Endothelial cell of umbilical vein (primary cell): ENCODE measurements at regions not wholly inside any gene's neighbourhood (a gene's known extent, or its start where the extent isn't known, plus 50 kb on each side); places are given as distances from the start of the nearest gene placed in this dataset.

Source experiments
- BruUV-seq: library from RNA; stranded (reverse); fragments of 400-500 nt; replicated peaks from 2 replicates; lab custom pipeline; 2021; lab: Mats Ljungman, UMichigan
- CTCF ChIA-PET: fragments of 300-600, 350-600 bp; sonication (Branson Sonifier 250); formaldehyde crosslinking; loops from one replicate; lab custom pipeline; 2021; ENCODE audit warnings: antibody characterized with exemption, inconsistent platforms; lab: Charles Lee
- POLR2A ChIA-PET: fragments of 300-600, 350-600 bp; sonication (Branson Sonifier 250); formaldehyde crosslinking; loops from one replicate; lab custom pipeline; 2021; ENCODE audit warnings: antibody characterized with exemption, inconsistent platforms; lab: Charles Lee
- DNase-seq: peaks from one replicate; pipeline ENCODE4 v3.0.0-alpha.2; 2011; ENCODE audit warnings: low read depth, low spot score
- FAIRE-seq: peaks from 2 replicates; lab custom pipeline; 2011; peaks lifted over from hg19 to GRCh38; lab: Jason Lieb, UNC
- H2AFZ ChIP-seq: 2 replicates; pipeline ENCODE4 v1.6.0; 2012; ENCODE audit warnings: low read depth, low read length, control low read depth, inconsistent platforms
- H3K27ac ChIP-seq: 2 replicates; pipeline ENCODE4 v1.5.1; 2011; ENCODE audit warnings: low read depth, mild to moderate bottlenecking, control low read depth, low read length, moderate library complexity; ENCODE audit not compliant: insufficient read depth
- H3K27me3 ChIP-seq, 2 experiments: 2 replicates each; pipeline versions ENCODE4 v1.6.0 to v1.6.1; 2011; ENCODE audit warnings: low read length in 2 of 2, mixed read lengths in 1 of 2; ENCODE audit not compliant: control insufficient read depth in 2 of 2, insufficient read depth in 2 of 2
- H3K36me3 ChIP-seq, 2 experiments: 2 replicates in 1 of 2; 3 replicates in 1 of 2; pipeline ENCODE4 v1.5.1; 2011; ENCODE audit warnings: low read length in 2 of 2, mild to moderate bottlenecking in 1 of 2, moderate library complexity in 1 of 2; ENCODE audit not compliant: control insufficient read depth in 2 of 2, insufficient read depth in 2 of 2; ENCODE audit errors: extremely low read depth in 1 of 2
- H3K4me1 ChIP-seq: 3 replicates; pipeline ENCODE4 v1.5.1; 2011; ENCODE audit warnings: mild to moderate bottlenecking, low read length; ENCODE audit not compliant: control insufficient read depth, insufficient read depth; ENCODE audit errors: extremely low read depth
- H3K4me2 ChIP-seq: 2 replicates; pipeline ENCODE4 v1.6.1; 2011; ENCODE audit warnings: low read length, control low read depth, mixed read lengths; ENCODE audit not compliant: insufficient read depth
- H3K4me3 ChIP-seq, 3 experiments: fragments of 200-600 bp in 1 of 3; sonication (generic), shearing (Covaris generic) in 1 of 3; replicated peaks in 1 of 3; 2 replicates each; pipeline ENCODE4 v1.5.1; 2011 to 2016; ENCODE audit warnings: control low read depth in 3 of 3, low read length in 3 of 3, mild to moderate bottlenecking in 2 of 3, inconsistent platforms in 1 of 3, low read depth in 1 of 3, moderate library complexity in 1 of 3; ENCODE audit not compliant: insufficient read depth in 1 of 3
- H3K79me2 ChIP-seq: 2 replicates; pipeline ENCODE4 v1.6.0; 2012; ENCODE audit warnings: low read length, inconsistent platforms; ENCODE audit not compliant: control insufficient read depth, insufficient read depth
- H3K9ac ChIP-seq: replicated peaks from 2 replicates; pipeline ENCODE3; 2011; ENCODE audit warnings: low read length, control low read depth; ENCODE audit not compliant: insufficient read depth; ENCODE audit errors: extremely low read depth
- H3K9me1 ChIP-seq: replicated peaks from 3 replicates; pipeline ENCODE4 v1.6.0; 2011; ENCODE audit warnings: mild to moderate bottlenecking, low read length; ENCODE audit not compliant: control insufficient read depth, insufficient read depth; ENCODE audit errors: extremely low read depth
- H3K9me3 ChIP-seq: replicated peaks from 2 replicates; pipeline ENCODE4 v1.5.1; 2012; ENCODE audit warnings: low read length, inconsistent platforms; ENCODE audit not compliant: control insufficient read depth, insufficient read depth
- H4K20me1 ChIP-seq: replicated peaks from 2 replicates; pipeline ENCODE3; 2011; ENCODE audit warnings: mild to moderate bottlenecking, low read length; ENCODE audit not compliant: control insufficient read depth, insufficient read depth; ENCODE audit errors: extremely low read depth
- EZH2 ChIP-seq: IDR thresholded peaks from 2 replicates; pipeline ENCODE4 v1.6.1; 2012; ENCODE audit warnings: borderline replicate concordance, low read depth, mild to moderate bottlenecking, moderate library complexity, low read length, inconsistent platforms; ENCODE audit not compliant: severe bottlenecking
- FOS ChIP-seq: IDR thresholded peaks from 2 replicates; pipeline ENCODE4 v1.6.1; 2011; ENCODE audit warnings: mild to moderate bottlenecking, low read length, moderate library complexity, borderline replicate concordance; ENCODE audit not compliant: insufficient read depth
- GATA2 ChIP-seq: IDR thresholded peaks from 2 replicates; pipeline ENCODE4 v1.7.0; 2011; ENCODE audit warnings: low read depth, mild to moderate bottlenecking, moderate library complexity, mixed read lengths, low read length; ENCODE audit not compliant: insufficient read length, insufficient read depth
- JUN ChIP-seq: IDR thresholded peaks from 2 replicates; pipeline ENCODE4 v1.6.1; 2011; ENCODE audit warnings: borderline replicate concordance, low read depth; ENCODE audit not compliant: insufficient read length, insufficient read depth
- MAX ChIP-seq: IDR thresholded peaks from 2 replicates; pipeline ENCODE4 v1.6.1; 2011; ENCODE audit not compliant: insufficient read depth, insufficient read length
- MYC ChIP-seq: IDR thresholded peaks from one replicate; pipeline ENCODE4 v1.6.1; 2011; ENCODE audit warnings: mild to moderate bottlenecking, low read depth, low read length
- POLR2A ChIP-seq: IDR thresholded peaks from 2 replicates; pipeline ENCODE4 v1.6.1; 2012; ENCODE audit warnings: low read depth, mild to moderate bottlenecking, control low read depth, low read length
- POLR2AphosphoS5 ChIP-seq: IDR thresholded peaks from 2 replicates; pipeline ENCODE4 v1.6.1; 2012; ENCODE audit warnings: low read depth, mild to moderate bottlenecking, control low read depth, low read length, moderate library complexity; ENCODE audit not compliant: insufficient read depth
- dilution Hi-C: fragments of 300-500 bp; cut with MboI; formaldehyde crosslinking; loops from one replicate; pipeline ENCODE4 v1.15.0; 2019; ENCODE audit warnings: low sequenced_read_pairs; ENCODE audit not compliant: extremely low pct_ligation_motif_present
- intact Hi-C: fragments of 100-400 bp; cut with micrococcal nuclease; formaldehyde crosslinking; loops from one replicate; pipeline ENCODE4 v1.10.0; 2022
- TF ChIP-seq, protein P1 (sequence below), 2 donors: IDR thresholded peaks; 1 replicate in 1 of 2; 2 replicates in 1 of 2; pipeline ENCODE4 v1.5.1; 2011; ENCODE audit warnings: low read length in 2 of 2, mild to moderate bottlenecking in 2 of 2, moderate library complexity in 2 of 2, control low read depth in 1 of 2, inconsistent platforms in 1 of 2, low read depth in 1 of 2; ENCODE audit not compliant: insufficient read depth in 1 of 2; ENCODE audit errors: extremely low read depth in 1 of 2

DNA sequence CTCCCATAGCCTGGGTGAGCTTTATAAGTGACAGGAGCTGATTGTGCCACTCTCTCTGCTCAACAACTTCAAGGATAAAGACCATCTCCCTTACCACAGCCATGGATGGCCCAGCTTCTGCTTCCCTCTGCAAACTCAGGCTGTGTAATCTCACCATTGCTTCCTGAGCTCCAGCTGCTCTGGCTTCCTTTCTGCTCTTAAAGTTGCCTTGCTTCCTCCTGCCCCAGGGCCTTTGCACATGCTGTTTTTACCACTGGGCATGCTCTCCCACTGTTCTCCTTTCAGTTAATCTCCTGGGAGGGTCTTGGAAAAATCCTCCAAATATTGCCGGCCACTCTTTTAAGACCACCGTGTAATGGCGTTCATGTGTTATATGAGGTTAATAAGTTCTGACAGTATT is 265.1 kb upstream of the C16orf82 start:
- no peak for DNase-seq
- intact Hi-C loops (no loop called here), dilution Hi-C loops (no loop called here)
- no peaks in the 10 kb centered on the region for H3K36me3 ChIP-seq
- H3K4me1 ChIP-seq, result no peaks in the 10 kb centered on the region
- H2AFZ ChIP-seq, result no peak overlapping the region
- ChIA-PET CTCF (no interaction called here), POLR2A (no interaction called here)
- H3K9ac ChIP-seq, result no peak overlapping the region
- H3K9me3 ChIP-seq, result peaks cover 6% of the 10 kb centered on the region
- no peaks in the 10 kb centered on the region for H3K9me1 ChIP-seq
- H3K4me2 ChIP-seq, result no peak overlapping the region
- H3K27me3 ChIP-seq, result no peaks in the 10 kb centered on the region
- TF ChIP-seq POLR2AphosphoS5 (no peak), POLR2A (no peak), MAX (no peak), FOS (no peak), GATA2 (no peak), JUN (no peak), EZH2 (no peak), MYC (no peak)
- TF ChIP-seq, protein P1, sequence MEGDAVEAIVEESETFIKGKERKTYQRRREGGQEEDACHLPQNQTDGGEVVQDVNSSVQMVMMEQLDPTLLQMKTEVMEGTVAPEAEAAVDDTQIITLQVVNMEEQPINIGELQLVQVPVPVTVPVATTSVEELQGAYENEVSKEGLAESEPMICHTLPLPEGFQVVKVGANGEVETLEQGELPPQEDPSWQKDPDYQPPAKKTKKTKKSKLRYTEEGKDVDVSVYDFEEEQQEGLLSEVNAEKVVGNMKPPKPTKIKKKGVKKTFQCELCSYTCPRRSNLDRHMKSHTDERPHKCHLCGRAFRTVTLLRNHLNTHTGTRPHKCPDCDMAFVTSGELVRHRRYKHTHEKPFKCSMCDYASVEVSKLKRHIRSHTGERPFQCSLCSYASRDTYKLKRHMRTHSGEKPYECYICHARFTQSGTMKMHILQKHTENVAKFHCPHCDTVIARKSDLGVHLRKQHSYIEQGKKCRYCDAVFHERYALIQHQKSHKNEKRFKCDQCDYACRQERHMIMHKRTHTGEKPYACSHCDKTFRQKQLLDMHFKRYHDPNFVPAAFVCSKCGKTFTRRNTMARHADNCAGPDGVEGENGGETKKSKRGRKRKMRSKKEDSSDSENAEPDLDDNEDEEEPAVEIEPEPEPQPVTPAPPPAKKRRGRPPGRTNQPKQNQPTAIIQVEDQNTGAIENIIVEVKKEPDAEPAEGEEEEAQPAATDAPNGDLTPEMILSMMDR (IDR thresholded peaks at IDR 0.05; ENCODE audit: extremely low read depth in 1 of 2, insufficient read depth in 1 of 2, low read depth in 1 of 2, low read length in 2 of 2), result no peak
- FAIRE-seq, result no peak
- BruUV-seq, result no TSS peak
- no peaks in the 10 kb centered on the region for H4K20me1 ChIP-seq
- H3K27ac ChIP-seq, result no peak overlapping the region
- no peak overlapping the region for H3K4me3 ChIP-seq
- no peaks in the 10 kb centered on the region for H3K79me2 ChIP-seq
